Liver (tissue), 8 donors: ENCODE measurements at regions not wholly inside any gene's neighbourhood (a gene's known extent, or its start where the extent isn't known, plus 50 kb on each side); places are given as distances from the start of the nearest gene placed in this dataset.

Experiments
- DNase-seq: peaks from one replicate; pipeline ENCODE4 v3.0.0-alpha.2; 2017; ENCODE audit warnings: low spot score
- H3K27ac ChIP-seq, 2 donors: one replicate each; pipeline ENCODE4 v1.7.0; 2013; ENCODE audit warnings: inconsistent platforms in 2 of 2, low read length in 2 of 2, control low read depth in 1 of 2, low read depth in 1 of 2, mild to moderate bottlenecking in 1 of 2
- H3K27me3 ChIP-seq, 4 donors: one replicate each; pipeline versions ENCODE4 v1.6.1 to v1.7.0; 2013; ENCODE audit warnings: low read length in 3 of 4, inconsistent platforms in 1 of 4, mild to moderate bottlenecking in 1 of 4, moderate library complexity in 1 of 4; ENCODE audit not compliant: control insufficient read depth in 4 of 4, insufficient read depth in 4 of 4
- H3K36me3 ChIP-seq, 4 donors: one replicate each; pipeline versions ENCODE4 v1.6.1 to v1.7.0; 2013; ENCODE audit warnings: low read length in 3 of 4, mild to moderate bottlenecking in 3 of 4, low read depth in 1 of 4, moderate library complexity in 1 of 4; ENCODE audit not compliant: control insufficient read depth in 4 of 4, insufficient read depth in 3 of 4
- H3K4me1 ChIP-seq, 4 donors: one replicate each; pipeline versions ENCODE4 v1.6.1 to v1.7.0; 2013; ENCODE audit warnings: low read length in 3 of 4, mild to moderate bottlenecking in 3 of 4, moderate library complexity in 1 of 4; ENCODE audit not compliant: control insufficient read depth in 4 of 4, insufficient read depth in 4 of 4
- H3K4me3 ChIP-seq, 3 donors: one replicate each; pipeline versions ENCODE4 v1.6.1 to v1.7.0; 2013; ENCODE audit warnings: low read length in 3 of 3, control low read depth in 1 of 3, low read depth in 1 of 3, mild to moderate bottlenecking in 1 of 3
- H3K9ac ChIP-seq, 2 donors: one replicate each; pipeline ENCODE4 v1.7.0; 2013; ENCODE audit warnings: low read length in 2 of 2, mild to moderate bottlenecking in 2 of 2, moderate library complexity in 2 of 2, control low read depth in 1 of 2, low read depth in 1 of 2
- H3K9me3 ChIP-seq, 4 donors: one replicate each; pipeline versions ENCODE4 v1.6.1 to v1.7.0; 2013; ENCODE audit warnings: low read length in 3 of 4; ENCODE audit not compliant: control insufficient read depth in 4 of 4
- ATF3 ChIP-seq: IDR thresholded peaks from 2 replicates; pipeline ENCODE4 v1.6.1; 2016; ENCODE audit warnings: antibody characterized with exemption
- CTCF ChIP-seq: fragments of 150-350 bp; IDR thresholded peaks from 2 replicates; pipeline ENCODE4 v1.5.1; 2017; ENCODE audit warnings: improper control_type of control experiment, low read depth, low read length; ENCODE audit not compliant: missing input control
- EGR1 ChIP-seq, 2 donors: IDR thresholded peaks; 2 replicates each; pipeline ENCODE4 v1.6.1; 2016 to 2018; ENCODE audit warnings: antibody characterized with exemption in 2 of 2, low read depth in 2 of 2
- FOXA1 ChIP-seq: IDR thresholded peaks from 2 replicates; pipeline ENCODE4 v1.6.1; 2016; ENCODE audit warnings: antibody characterized with exemption
- FOXA2 ChIP-seq: IDR thresholded peaks from 2 replicates; pipeline ENCODE4 v1.6.1; 2016; ENCODE audit warnings: antibody characterized with exemption
- GABPA ChIP-seq, 2 donors: IDR thresholded peaks in 1 of 2; conservative IDR thresholded peaks in 1 of 2; 2 replicates each; pipeline ENCODE4 v1.6.1; 2016; ENCODE audit warnings: antibody characterized with exemption in 2 of 2, mild to moderate bottlenecking in 1 of 2, moderate library complexity in 1 of 2
- HNF4A ChIP-seq, 2 donors: conservative IDR thresholded peaks; 2 replicates each; pipeline ENCODE4 v1.6.1; 2016; ENCODE audit warnings: antibody characterized with exemption in 2 of 2, mild to moderate bottlenecking in 2 of 2
- HNF4G ChIP-seq: IDR thresholded peaks from 2 replicates; pipeline ENCODE4 v1.6.1; 2016; ENCODE audit warnings: antibody characterized with exemption
- JUND ChIP-seq, 2 donors: IDR thresholded peaks; 2 replicates each; pipeline ENCODE4 v1.6.1; 2016; ENCODE audit warnings: antibody characterized with exemption in 2 of 2
- MAX ChIP-seq: IDR thresholded peaks from 2 replicates; pipeline ENCODE4 v1.6.1; 2016; ENCODE audit warnings: antibody characterized with exemption
- NR2F2 ChIP-seq: IDR thresholded peaks from 2 replicates; pipeline ENCODE4 v1.6.1; 2016; ENCODE audit warnings: antibody characterized with exemption
- RAD21 ChIP-seq, 2 donors: IDR thresholded peaks; 2 replicates each; pipeline ENCODE4 v1.6.1; 2016; ENCODE audit warnings: antibody characterized with exemption in 2 of 2, mild to moderate bottlenecking in 2 of 2
- REST ChIP-seq: IDR thresholded peaks from 2 replicates; pipeline ENCODE4 v1.6.1; 2016; ENCODE audit warnings: antibody characterized with exemption, mild to moderate bottlenecking
- RXRA ChIP-seq, 2 donors: IDR thresholded peaks; 2 replicates each; pipeline ENCODE4 v1.6.1; 2017 to 2018; ENCODE audit warnings: antibody characterized with exemption in 2 of 2, mild to moderate bottlenecking in 1 of 2
- SP1 ChIP-seq: IDR thresholded peaks from 2 replicates; pipeline ENCODE4 v1.6.1; 2018; ENCODE audit warnings: antibody characterized with exemption, mild to moderate bottlenecking
- TAF1 ChIP-seq: conservative IDR thresholded peaks from 2 replicates; pipeline ENCODE4 v1.6.1; 2016; ENCODE audit warnings: antibody characterized with exemption, mild to moderate bottlenecking
- YY1 ChIP-seq: IDR thresholded peaks from 2 replicates; pipeline ENCODE4 v1.6.1; 2016; ENCODE audit warnings: antibody characterized with exemption, mild to moderate bottlenecking
- ZBTB33 ChIP-seq: IDR thresholded peaks from 2 replicates; pipeline ENCODE4 v1.6.1; 2016; ENCODE audit warnings: antibody characterized with exemption
- WGBS: extraction: QIAGEN DNeasy Blood & Tissue Kit; methylation state at CpG from one replicate; pipeline ENCODE4 v1.1.7; 2013; 5-methylcytosine and 5-hydroxymethylcytosine counted together
- donor health status: healthy.
- donor health status: healthy.
- donor health status: healthy.
- donor health status: healthy.
- donor health status: healthy.

GRCh38 chr3:194757647-194758061, 72.0 kb downstream of the FAM43A start:
- no peak for DNase-seq
- Histone ChIP-seq H3K27ac (no peak overlapping the region), H3K9me3 (no peaks in the 10 kb centered on the region), H3K36me3 (no peaks in the 10 kb centered on the region), H3K4me1 (no peaks in the 10 kb centered on the region), H3K9ac (no peak overlapping the region), H3K27me3 (no peaks in the 10 kb centered on the region), H3K4me3 (no peak overlapping the region)
- no peak for TF ChIP-seq SP1
- no peak for TF ChIP-seq HNF4A (conservative IDR thresholded peaks at IDR 0.05)
- no peak for TF ChIP-seq GABPA (IDR thresholded peaks at IDR 0.05 in 1 of 2, conservative IDR thresholded peaks at IDR 0.05 in 1 of 2)
- no peak for TF ChIP-seq MAX
- no peak for TF ChIP-seq TAF1
- no peak for TF ChIP-seq FOXA1
- no peak for TF ChIP-seq NR2F2
- no peak for TF ChIP-seq HNF4G
- no peak for TF ChIP-seq EGR1 (IDR thresholded peaks at IDR 0.05; ENCODE audit: low read depth in 2 of 2)
- no peak for TF ChIP-seq JUND (IDR thresholded peaks at IDR 0.05)
- TF ChIP-seq RAD21 (IDR thresholded peaks at IDR 0.05): no peak
- 91% methylated on average over 2 of the region's 2 CpGs for WGBS

- TF ChIP-seq YY1 (no peak), HNF4A (conservative IDR thresholded peaks at IDR 0.05) (no peak)
- Histone ChIP-seq H3K9me3 (no peaks in the 10 kb centered on the region), H3K4me1 (no peaks in the 10 kb centered on the region), H3K9ac (no peak overlapping the region), H3K36me3 (no peaks in the 10 kb centered on the region), H3K4me3 (no peak overlapping the region), H3K27ac (no peak overlapping the region), H3K27me3 (no peaks in the 10 kb centered on the region)
- no peak for DNase-seq
- WGBS: 78% methylated on average over 2 of the region's 2 CpGs
Measured at GRCh38 chr3:194758716-194759115, 73.0 kb downstream of the FAM43A start.

GRCh38 chr3:194760494-194761137, 74.9 kb downstream of the FAM43A start:
- no peaks in the 10 kb centered on the region for H3K36me3 ChIP-seq
- H3K9ac ChIP-seq: no peak overlapping the region
- TF ChIP-seq RAD21 (IDR thresholded peaks at IDR 0.05): no peak
- TF ChIP-seq TAF1: no peak
- TF ChIP-seq MAX: no peak
- TF ChIP-seq ATF3: no peak
- no peak for TF ChIP-seq NR2F2
- TF ChIP-seq FOXA1: no peak
- TF ChIP-seq EGR1 (IDR thresholded peaks at IDR 0.05; ENCODE audit: low read depth in 2 of 2): no peak
- TF ChIP-seq CTCF: no peak
- no peak for TF ChIP-seq FOXA2
- TF ChIP-seq JUND (IDR thresholded peaks at IDR 0.05): no peak
- no peak for TF ChIP-seq RXRA (IDR thresholded peaks at IDR 0.05)
- TF ChIP-seq GABPA (IDR thresholded peaks at IDR 0.05 in 1 of 2, conservative IDR thresholded peaks at IDR 0.05 in 1 of 2): no peak
- no peak for TF ChIP-seq SP1
- no peak for TF ChIP-seq ZBTB33
- no peak for TF ChIP-seq YY1
- no peak for TF ChIP-seq HNF4G
- TF ChIP-seq REST: no peak
- no peaks in the 10 kb centered on the region for H3K4me1 ChIP-seq
- no peaks in the 10 kb centered on the region for H3K27me3 ChIP-seq
- H3K4me3 ChIP-seq: no peak overlapping the region
- DNase-seq: no peak
- 65% methylated on average over 9 of the region's 9 CpGs for WGBS
- H3K27ac ChIP-seq: no peak overlapping the region
- no peaks in the 10 kb centered on the region for H3K9me3 ChIP-seq
